Left lung (tissue), 4 donors: ENCODE measurements at regions not wholly inside any gene's neighbourhood (a gene's known extent, or its start where the extent isn't known, plus 50 kb on each side); places are given as distances from the start of the nearest gene placed in this dataset.
A peak's percentile ranks its signal among the peaks of the same experiment; 100 is the strongest.

Source experiments
- ATAC-seq: fragments of 200-7000 bp; cut with Tn5 transposase; one replicate; pipeline ENCODE4 v1.9.1; 2020; ENCODE audit warnings: moderate library complexity
- DNase-seq, 4 donors: peaks; one replicate each; pipeline ENCODE4 v3.0.0-alpha.2; 2013 to 2020
- H3K27ac ChIP-seq, 2 donors: fragments of 200-600 bp; sonication (generic) in 1 of 2; one replicate each; pipeline versions ENCODE4 v1.5.0 to v1.8.0; 2020 to 2021
- H3K27me3 ChIP-seq, 2 donors: fragments of 200-600 bp; sonication (generic) in 1 of 2; one replicate each; pipeline versions ENCODE4 v1.5.0 to v1.8.0; 2020 to 2021
- H3K36me3 ChIP-seq, 2 donors: fragments of 200-600 bp; sonication (generic) in 1 of 2; one replicate each; pipeline versions ENCODE4 v1.5.0 to v1.8.0; 2020 to 2021
- H3K4me1 ChIP-seq, 2 donors: fragments of 200-600 bp; one replicate each; pipeline ENCODE4 v1.8.0; 2021
- H3K4me3 ChIP-seq, 2 donors: fragments of 200-600 bp; sonication (generic) in 1 of 2; one replicate each; pipeline versions ENCODE4 v1.5.0 to v1.8.0; 2020 to 2021; ENCODE audit warnings: mild to moderate bottlenecking in 1 of 2
- H3K9me3 ChIP-seq, 2 donors: fragments of 200-600 bp; sonication (generic) in 1 of 2; one replicate each; pipeline versions ENCODE4 v1.5.0 to v1.8.0; 2020 to 2021
- intact Hi-C, 2 donors: fragments of 100-400 bp; cut with DNase I; formaldehyde crosslinking; loops; one replicate each; pipeline versions ENCODE4 v1.11.2 to v1.14.2; 2022
- TF ChIP-seq, protein P1 (sequence below), 2 donors: fragments of 200-600 bp; sonication (generic) in 1 of 2; IDR thresholded peaks; one replicate each; pipeline versions ENCODE4 v1.5.0 to v1.8.0; 2021; ENCODE audit warnings: antibody characterized with exemption in 2 of 2
- donor health status: DM: no; HTN: yes; CAD: no.
- donor health status: DM: no; HTN: no; CAD: no.

DNA sequence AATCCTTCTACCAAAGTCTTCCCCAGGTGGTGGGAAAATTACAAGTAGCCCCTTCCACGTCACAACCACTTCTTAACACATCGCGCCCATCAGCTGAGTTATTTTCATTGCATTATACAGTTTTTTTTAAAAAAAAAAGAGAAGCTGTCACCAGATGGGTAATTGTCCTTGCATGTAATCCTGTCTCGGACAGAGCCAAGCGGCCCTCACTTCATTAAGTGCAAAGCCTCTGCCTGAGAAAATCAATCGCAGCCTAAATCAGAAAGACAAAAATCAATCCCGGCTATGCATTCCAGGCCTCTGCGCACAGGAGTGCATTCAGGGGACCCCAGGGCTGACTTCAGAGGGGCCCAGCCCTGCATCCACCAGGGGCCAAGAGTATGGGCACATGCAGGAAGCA, 538.9 kb downstream of the NPHP4 start:
- Histone ChIP-seq H3K27me3 (peaks cover 0 to 83% of the 10 kb centered on the region in 2 donors), H3K4me3 (no peak overlapping the region), H3K4me1 (no peaks in the 10 kb centered on the region), H3K27ac (no peak overlapping the region), H3K9me3 (no peaks in the 10 kb centered on the region), H3K36me3 (no peaks in the 10 kb centered on the region)
- intact Hi-C loops, result no loop called here
- TF ChIP-seq, protein P1, sequence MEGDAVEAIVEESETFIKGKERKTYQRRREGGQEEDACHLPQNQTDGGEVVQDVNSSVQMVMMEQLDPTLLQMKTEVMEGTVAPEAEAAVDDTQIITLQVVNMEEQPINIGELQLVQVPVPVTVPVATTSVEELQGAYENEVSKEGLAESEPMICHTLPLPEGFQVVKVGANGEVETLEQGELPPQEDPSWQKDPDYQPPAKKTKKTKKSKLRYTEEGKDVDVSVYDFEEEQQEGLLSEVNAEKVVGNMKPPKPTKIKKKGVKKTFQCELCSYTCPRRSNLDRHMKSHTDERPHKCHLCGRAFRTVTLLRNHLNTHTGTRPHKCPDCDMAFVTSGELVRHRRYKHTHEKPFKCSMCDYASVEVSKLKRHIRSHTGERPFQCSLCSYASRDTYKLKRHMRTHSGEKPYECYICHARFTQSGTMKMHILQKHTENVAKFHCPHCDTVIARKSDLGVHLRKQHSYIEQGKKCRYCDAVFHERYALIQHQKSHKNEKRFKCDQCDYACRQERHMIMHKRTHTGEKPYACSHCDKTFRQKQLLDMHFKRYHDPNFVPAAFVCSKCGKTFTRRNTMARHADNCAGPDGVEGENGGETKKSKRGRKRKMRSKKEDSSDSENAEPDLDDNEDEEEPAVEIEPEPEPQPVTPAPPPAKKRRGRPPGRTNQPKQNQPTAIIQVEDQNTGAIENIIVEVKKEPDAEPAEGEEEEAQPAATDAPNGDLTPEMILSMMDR (IDR thresholded peaks at IDR 0.05), result no peak
- DNase-seq, result peak in 1 of 4 donors; percentile 5
- ATAC-seq, result no peak

DNA sequence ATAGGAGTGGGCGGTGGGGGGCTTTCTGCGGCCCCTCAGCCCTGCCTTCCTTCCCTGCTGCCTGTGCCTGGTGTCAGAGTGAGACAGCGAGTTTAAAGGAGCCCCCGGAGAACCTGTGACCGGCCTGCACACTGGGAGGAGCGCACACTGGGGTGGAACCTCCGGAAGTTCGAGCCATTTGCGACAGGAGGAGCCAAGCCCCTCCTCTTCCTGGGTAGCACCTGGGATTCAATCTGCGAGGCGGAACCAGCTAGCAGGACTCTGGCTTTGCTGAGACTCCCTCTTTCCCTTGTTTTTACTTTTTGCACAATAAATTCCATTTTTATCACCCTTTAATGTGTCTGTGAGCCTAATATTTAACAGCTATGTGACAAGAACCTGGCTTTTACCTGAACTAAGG, 540.6 kb downstream of the NPHP4 start:
- no peak overlapping the region for H3K27ac ChIP-seq
- peaks cover 0 to 75% of the 10 kb centered on the region in 2 donors for H3K27me3 ChIP-seq
- H3K4me3 ChIP-seq, result no peak overlapping the region
- no peaks in the 10 kb centered on the region for H3K4me1 ChIP-seq
- intact Hi-C loops, result no loop called here
- no peaks in the 10 kb centered on the region for H3K36me3 ChIP-seq
- ATAC-seq (no peak), DNase-seq (no peak)
- TF ChIP-seq, protein P1 (IDR thresholded peaks at IDR 0.05), result no peak
- no peaks in the 10 kb centered on the region for H3K9me3 ChIP-seq

DNA sequence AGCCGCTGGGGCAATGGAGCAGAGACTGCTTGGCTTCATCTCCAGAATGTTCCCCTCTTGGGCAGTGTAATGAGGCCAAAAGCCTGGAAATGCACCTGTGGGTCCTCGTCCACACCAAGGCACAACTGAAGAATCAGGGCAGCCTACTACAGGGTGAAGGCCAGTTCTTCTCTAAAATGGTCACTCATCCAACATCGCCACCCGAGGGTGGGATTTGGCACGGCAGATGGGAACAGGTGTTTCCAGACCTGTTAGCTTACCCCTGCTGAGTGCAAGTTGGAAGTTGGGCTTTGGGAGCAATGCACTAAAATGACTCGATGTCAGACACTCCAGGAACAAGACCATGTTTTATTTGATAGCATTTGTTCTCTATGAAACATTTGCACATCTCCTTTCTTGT, 543.7 kb downstream of the NPHP4 start:
- ATAC-seq (no peak), DNase-seq (no peak)
- no peak overlapping the region for H3K4me3 ChIP-seq
- H3K27me3 ChIP-seq, result peaks cover 0 to 64% of the 10 kb centered on the region in 2 donors
- H3K36me3 ChIP-seq, result no peaks in the 10 kb centered on the region
- no peaks in the 10 kb centered on the region for H3K9me3 ChIP-seq
- TF ChIP-seq, protein P1 (IDR thresholded peaks at IDR 0.05), result no peak
- H3K4me1 ChIP-seq, result no peaks in the 10 kb centered on the region
- no peak overlapping the region for H3K27ac ChIP-seq
- intact Hi-C loops, result no loop called here

DNA sequence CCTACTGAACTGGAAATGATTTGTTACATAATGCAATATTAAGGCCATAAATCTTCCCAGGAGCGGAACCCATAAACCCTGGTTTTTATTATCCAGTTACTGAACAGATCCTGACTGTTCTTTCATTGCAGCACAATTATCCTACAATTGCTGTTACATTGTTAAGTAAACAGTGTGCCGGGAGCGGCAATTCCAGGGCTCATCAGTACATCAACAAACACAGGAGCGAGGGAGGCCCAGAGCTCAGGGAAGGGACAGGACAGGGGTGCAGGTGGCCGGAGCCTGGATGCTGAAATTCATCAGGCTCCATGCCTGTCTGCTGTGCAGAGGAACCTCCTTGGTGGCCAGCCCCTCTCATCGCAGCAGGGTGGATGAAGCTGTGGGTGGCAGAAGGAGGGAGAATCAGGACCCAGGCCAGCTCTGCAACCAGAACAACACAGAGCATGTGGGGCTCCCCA, 544.7 kb downstream of the NPHP4 start:
- Histone ChIP-seq H3K4me1 (no peaks in the 10 kb centered on the region), H3K36me3 (no peaks in the 10 kb centered on the region), H3K27me3 (peaks cover 0 to 62% of the 10 kb centered on the region in 2 donors), H3K27ac (no peak overlapping the region), H3K4me3 (no peak overlapping the region), H3K9me3 (no peaks in the 10 kb centered on the region)
- intact Hi-C loops, result no loop called here
- no peak for ATAC-seq
- DNase-seq, result no peak
- TF ChIP-seq, protein P1 (IDR thresholded peaks at IDR 0.05), result no peak

DNA sequence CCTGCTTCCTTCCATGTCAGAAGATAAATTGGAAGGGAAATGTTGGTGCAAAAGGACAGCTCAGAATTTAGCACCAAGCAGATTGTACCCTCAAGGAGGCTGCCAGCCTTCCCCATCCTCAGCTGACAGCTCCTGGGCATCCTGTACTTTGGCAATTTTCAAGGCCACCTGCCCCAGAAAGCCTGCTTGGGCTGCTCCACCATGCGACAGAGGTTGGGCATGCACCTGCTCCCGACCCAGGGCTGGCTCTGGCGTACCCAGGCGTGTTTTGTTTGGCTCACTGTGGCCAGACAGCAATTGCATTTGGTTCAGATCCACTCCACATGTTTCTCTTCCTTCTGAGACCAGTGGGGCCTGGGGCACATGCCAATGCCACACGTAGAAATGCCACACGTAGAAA, 547.8 kb downstream of the NPHP4 start:
- H3K27ac ChIP-seq, result no peak overlapping the region
- intact Hi-C loops, result no loop called here
- peaks cover 0 to 7% of the 10 kb centered on the region in 2 donors for H3K9me3 ChIP-seq
- TF ChIP-seq, protein P1 (IDR thresholded peaks at IDR 0.05), result no peak
- H3K36me3 ChIP-seq, result no peaks in the 10 kb centered on the region
- ATAC-seq, result no peak
- H3K27me3 ChIP-seq, result peaks cover 0 to 59% of the 10 kb centered on the region in 2 donors
- no peak for DNase-seq
- no peaks in the 10 kb centered on the region for H3K4me1 ChIP-seq
- no peak overlapping the region for H3K4me3 ChIP-seq
